Muscle of leg (tissue), 3 donors: ENCODE measurements at regions not wholly inside any gene's neighbourhood (a gene's known extent, or its start where the extent isn't known, plus 50 kb on each side); places are given as distances from the start of the nearest gene placed in this dataset.

Experiments used
- DNase-seq: peaks from one replicate; pipeline ENCODE4 v3.0.0; 2013
- H3K27ac ChIP-seq: one replicate; pipeline ENCODE4 v1.5.1; 2013; ENCODE audit warnings: mild to moderate bottlenecking, low read length, control low read depth
- H3K27me3 ChIP-seq: one replicate; pipeline ENCODE4 v1.6.1; 2013; ENCODE audit warnings: low read length; ENCODE audit not compliant: control insufficient read depth, insufficient read depth
- H3K36me3 ChIP-seq: one replicate; pipeline ENCODE4 v1.6.1; 2013; ENCODE audit warnings: low read length; ENCODE audit not compliant: control insufficient read depth, insufficient read depth
- H3K4me1 ChIP-seq: one replicate; pipeline ENCODE4 v1.6.1; 2013; ENCODE audit warnings: low read length; ENCODE audit not compliant: control insufficient read depth, insufficient read depth
- H3K4me3 ChIP-seq: one replicate; pipeline ENCODE4 v1.5.1; 2013; ENCODE audit warnings: low read length, control low read depth
- H3K9me3 ChIP-seq: replicated peaks from 2 replicates; pipeline ENCODE4 v1.6.1; 2013; ENCODE audit warnings: low read depth, low read length; ENCODE audit not compliant: control insufficient read depth
- WGBS: methylation state at CpG from one replicate; pipeline ENCODE4 v1.1.5; 2013; ENCODE audit warnings: missing lambda C conversion rate; ENCODE audit not compliant: insufficient coverage; 5-methylcytosine and 5-hydroxymethylcytosine counted together

- Histone ChIP-seq H3K27ac (no peak overlapping the region), H3K4me3 (no peak overlapping the region), H3K4me1 (no peaks in the 10 kb centered on the region), H3K9me3 (no peaks in the 10 kb centered on the region), H3K36me3 (no peaks in the 10 kb centered on the region), H3K27me3 (no peaks in the 10 kb centered on the region)
- DNase-seq, result no peak
These were observed 140.2 kb upstream of the GYPA start for GRCh38 chr4:144280688-144281087.

GRCh38 chr4:144283526-144283925 lies 143.0 kb upstream of the GYPA start:
- 30% methylated on average over 3 of the region's 6 CpGs for WGBS

GRCh38 chr4:144284026-144284425 lies 143.5 kb upstream of the GYPA start:
- Histone ChIP-seq H3K27ac (no peak overlapping the region), H3K27me3 (no peaks in the 10 kb centered on the region), H3K36me3 (no peaks in the 10 kb centered on the region), H3K4me3 (no peak overlapping the region), H3K9me3 (no peaks in the 10 kb centered on the region), H3K4me1 (no peaks in the 10 kb centered on the region)
- no peak for DNase-seq

More at GRCh38 chr4:144283526-144283925, 143.0 kb upstream of the GYPA start:
- Histone ChIP-seq H3K27ac (no peak overlapping the region), H3K4me1 (no peaks in the 10 kb centered on the region), H3K27me3 (no peaks in the 10 kb centered on the region), H3K4me3 (no peak overlapping the region), H3K36me3 (no peaks in the 10 kb centered on the region), H3K9me3 (no peaks in the 10 kb centered on the region)
- DNase-seq, result no peak

GRCh38 chr4:144288011-144288903 lies 147.7 kb upstream of the GYPA start:
- 86% methylated on average over 3 of the region's 6 CpGs for WGBS
- no peaks in the 10 kb centered on the region for H3K4me1 ChIP-seq
- H3K4me3 ChIP-seq, result no peak overlapping the region
- no peaks in the 10 kb centered on the region for H3K36me3 ChIP-seq
- no peaks in the 10 kb centered on the region for H3K27me3 ChIP-seq
- no peak for DNase-seq
- no peak overlapping the region for H3K27ac ChIP-seq
- no peaks in the 10 kb centered on the region for H3K9me3 ChIP-seq

GRCh38 chr4:144289667-144290428 lies 149.3 kb upstream of the GYPA start:
- no peak overlapping the region for H3K4me3 ChIP-seq
- no peaks in the 10 kb centered on the region for H3K9me3 ChIP-seq
- no peak for DNase-seq
- H3K4me1 ChIP-seq, result no peaks in the 10 kb centered on the region
- H3K27me3 ChIP-seq, result no peaks in the 10 kb centered on the region
- H3K27ac ChIP-seq, result no peak overlapping the region
- no peaks in the 10 kb centered on the region for H3K36me3 ChIP-seq
- no CpG with 5 or more reads among the region's 1 CpG for WGBS

- 100% methylated on average over 2 of the region's 4 CpGs for WGBS
- no peak for DNase-seq
- Histone ChIP-seq H3K27ac (no peak overlapping the region), H3K9me3 (no peaks in the 10 kb centered on the region), H3K4me3 (no peak overlapping the region), H3K4me1 (no peaks in the 10 kb centered on the region), H3K36me3 (no peaks in the 10 kb centered on the region), H3K27me3 (no peaks in the 10 kb centered on the region)
These were observed 150.6 kb upstream of the GYPA start for GRCh38 chr4:144291164-144291563.

- Histone ChIP-seq H3K4me3 (no peak overlapping the region), H3K4me1 (no peaks in the 10 kb centered on the region), H3K36me3 (no peaks in the 10 kb centered on the region), H3K27ac (no peak overlapping the region), H3K9me3 (no peaks in the 10 kb centered on the region), H3K27me3 (no peaks in the 10 kb centered on the region)
- WGBS, result no CpG with 5 or more reads among the region's 1 CpG
- no peak for DNase-seq
These were observed 153.7 kb upstream of the GYPA start for GRCh38 chr4:144294211-144294610.

- H3K27ac ChIP-seq, result no peak overlapping the region
- no peaks in the 10 kb centered on the region for H3K9me3 ChIP-seq
- DNase-seq, result no peak
- H3K4me1 ChIP-seq, result no peaks in the 10 kb centered on the region
- H3K4me3 ChIP-seq, result no peak overlapping the region
- H3K27me3 ChIP-seq, result no peaks in the 10 kb centered on the region
- no peaks in the 10 kb centered on the region for H3K36me3 ChIP-seq
- WGBS, result 92% methylated on average over 2 of the region's 8 CpGs
These were observed 154.9 kb upstream of the GYPA start for GRCh38 chr4:144295286-144295995.

- no peak overlapping the region for H3K4me3 ChIP-seq
- WGBS, result no CpG with 5 or more reads among the region's 2 CpGs
- no peaks in the 10 kb centered on the region for H3K27me3 ChIP-seq
- no peak for DNase-seq
- H3K9me3 ChIP-seq, result no peaks in the 10 kb centered on the region
- H3K4me1 ChIP-seq, result no peaks in the 10 kb centered on the region
- no peaks in the 10 kb centered on the region for H3K36me3 ChIP-seq
- H3K27ac ChIP-seq, result no peak overlapping the region
These were observed 156.4 kb upstream of the GYPA start for GRCh38 chr4:144296941-144297340.

GRCh38 chr4:144298519-144298918 lies 158.0 kb upstream of the GYPA start:
- peak; percentile 12 for DNase-seq
- WGBS, result 27% methylated on average over 2 of the region's 3 CpGs
- Histone ChIP-seq H3K4me1 (no peaks in the 10 kb centered on the region), H3K36me3 (no peaks in the 10 kb centered on the region), H3K27ac (no peak overlapping the region), H3K27me3 (no peaks in the 10 kb centered on the region), H3K9me3 (no peaks in the 10 kb centered on the region), H3K4me3 (no peak overlapping the region)
